Panc1 (cell line): ENCODE measurements at regions not wholly inside any gene's neighbourhood (a gene's known extent, or its start where the extent isn't known, plus 50 kb on each side); places are given as distances from the start of the nearest gene placed in this dataset.

Source experiments
- ATAC-seq: fragments of 200-7000 bp; cut with Tn5 transposase; 2 replicates; pipeline ENCODE4 v1.9.1; 2020; ENCODE audit warnings: mild to moderate bottlenecking, moderate library complexity
- BruUV-seq: library from RNA; stranded (reverse); fragments of 400-500 nt; replicated peaks from 2 replicates; lab custom pipeline; 2021; lab: Mats Ljungman, UMichigan
- CTCF ChIA-PET: fragments of 300-600 bp; sonication (Branson Sonifier 250); formaldehyde crosslinking; loops from one replicate; lab custom pipeline; 2022; ENCODE audit warnings: antibody characterized with exemption; lab: Charles Lee
- POLR2A ChIA-PET: fragments of 300-600 bp; sonication (Branson Sonifier 250); formaldehyde crosslinking; loops from one replicate; lab custom pipeline; 2022; ENCODE audit warnings: antibody characterized with exemption; lab: Charles Lee
- DNase-seq: peaks from one replicate; pipeline ENCODE4 v3.0.0-alpha.2; 2010; ENCODE audit warnings: low read depth, low spot score
- H3K27ac ChIP-seq: 2 replicates; pipeline ENCODE4 v1.5.1; 2011; ENCODE audit warnings: mild to moderate bottlenecking, low read length, inconsistent platforms
- H3K27me3 ChIP-seq: fragments of 200-500 bp; sonication (Bioruptor generic); 2 replicates; pipeline ENCODE4 v1.6.0; 2014; ENCODE audit warnings: low read length, inconsistent platforms; ENCODE audit not compliant: control insufficient read depth, insufficient read depth
- H3K36me3 ChIP-seq: fragments of 200-500 bp; sonication (Bioruptor generic); 2 replicates; pipeline ENCODE4 v1.5.1; 2014; ENCODE audit warnings: inconsistent platforms, mild to moderate bottlenecking, low read length, moderate library complexity; ENCODE audit not compliant: control insufficient read depth, insufficient read depth
- H3K4me1 ChIP-seq: 2 replicates; pipeline ENCODE4 v1.5.1; 2011; ENCODE audit warnings: inconsistent platforms, mild to moderate bottlenecking, low read length, moderate library complexity; ENCODE audit not compliant: control insufficient read depth, insufficient read depth
- H3K4me3 ChIP-seq, 2 experiments: 2 replicates each; pipeline ENCODE4 v1.5.1; 2011 to 2012; ENCODE audit warnings: low read depth in 2 of 2, low read length in 2 of 2, mild to moderate bottlenecking in 2 of 2, inconsistent platforms in 1 of 2, moderate library complexity in 1 of 2
- H3K9me3 ChIP-seq: fragments of 200-500 bp; sonication (Bioruptor generic); 2 replicates; pipeline ENCODE4 v1.5.1; 2014; ENCODE audit warnings: low read depth, mild to moderate bottlenecking, inconsistent platforms, low read length, moderate library complexity; ENCODE audit not compliant: control insufficient read depth, insufficient read depth
- CTCF ChIP-seq: fragments of 450-650 bp; IDR thresholded peaks from 2 replicates; pipeline ENCODE4 v1.5.1; 2017; ENCODE audit warnings: mild to moderate bottlenecking
- POLR2AphosphoS5 ChIP-seq: IDR thresholded peaks from 2 replicates; pipeline ENCODE4 v1.6.1; 2012; ENCODE audit warnings: mild to moderate bottlenecking, low read depth, low read length, moderate library complexity
- REST ChIP-seq, 2 experiments: IDR thresholded peaks; 2 replicates each; pipeline ENCODE4 v1.6.1; 2011 to 2012; ENCODE audit warnings: low read depth in 2 of 2, control low read depth in 1 of 2, low read length in 1 of 2, mild to moderate bottlenecking in 1 of 2, moderate library complexity in 1 of 2; ENCODE audit not compliant: insufficient read depth in 1 of 2
- SIN3A ChIP-seq: IDR thresholded peaks from 2 replicates; pipeline ENCODE4 v1.6.1; 2012; ENCODE audit warnings: low read depth, mild to moderate bottlenecking, low read length, moderate library complexity, borderline replicate concordance; ENCODE audit not compliant: insufficient read depth
- TCF7L2 ChIP-seq: IDR thresholded peaks from 2 replicates; pipeline ENCODE4 v1.6.1; 2011; ENCODE audit warnings: mild to moderate bottlenecking, low read depth, low read length, inconsistent platforms
- in situ Hi-C: cut with HindIII; loops from 2 replicates; pipeline ENCODE4 v1.10.0; 2016; ENCODE audit warnings: low sequenced_read_pairs, low pct_unique_long_range_greater_than_20kb
- intact Hi-C: fragments of 100-400 bp; cut with micrococcal nuclease; formaldehyde crosslinking; loops from one replicate; pipeline ENCODE4 v1.10.0; 2022; ENCODE audit not compliant: unreplicated experiment

DNA sequence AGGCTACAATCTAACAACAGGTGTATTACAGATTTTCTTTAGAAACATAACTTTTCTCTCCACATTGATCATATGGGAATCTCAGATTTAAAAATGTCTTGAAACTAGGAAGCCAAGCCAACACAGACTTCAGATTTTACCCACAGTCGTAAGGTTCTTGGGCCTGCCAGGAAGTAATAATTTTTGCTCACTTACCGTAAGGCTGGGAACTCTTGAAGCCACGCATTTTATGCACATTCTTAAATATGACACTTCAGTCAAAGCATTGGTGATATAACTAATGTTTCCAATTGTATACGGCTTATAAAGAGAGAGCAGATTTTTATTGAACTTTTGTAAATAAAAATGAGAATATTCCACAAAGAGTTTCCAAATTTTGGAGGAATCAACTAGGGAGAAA lies 328.9 kb upstream of the TRPC7 start:
- intact Hi-C loops, result no loop called here
- ATAC-seq, result no peak
- POLR2A ChIA-PET, result no interaction called here
- in situ Hi-C loops, result no loop called here
- no peak for DNase-seq
- Histone ChIP-seq H3K36me3 (no peaks in the 10 kb centered on the region), H3K9me3 (no peaks in the 10 kb centered on the region), H3K27me3 (no peaks in the 10 kb centered on the region; the same call in 1 of the 2 replicates), H3K4me3 (no peak overlapping the region), H3K4me1 (no peaks in the 10 kb centered on the region), H3K27ac (no peak overlapping the region)
- BruUV-seq, result no TSS peak
- CTCF ChIA-PET, result no interaction called here
- TF ChIP-seq POLR2AphosphoS5 (no peak), CTCF (no peak), REST (IDR thresholded peaks at IDR 0.05; ENCODE audit: insufficient read depth in 1 of 2, low read depth in 2 of 2, low read length in 1 of 2) (no peak)

DNA sequence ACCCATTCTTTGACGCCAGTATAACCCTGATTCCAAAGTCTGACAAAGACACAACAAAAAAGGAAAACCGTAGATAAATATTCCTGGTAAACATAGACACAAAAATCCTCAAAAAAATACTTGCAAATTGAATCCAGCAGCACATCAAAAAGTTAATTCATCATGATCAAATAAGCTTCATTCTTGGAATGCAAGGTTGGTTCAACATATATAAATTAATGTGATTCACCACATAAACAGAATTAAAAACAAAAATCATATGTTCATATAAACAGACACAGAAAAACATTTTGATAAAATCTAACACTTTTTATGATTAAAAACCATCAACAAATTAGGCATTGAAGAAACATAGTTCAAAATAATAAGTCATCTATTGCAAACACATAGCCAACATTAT lies 324.2 kb upstream of the TRPC7 start:
- no peak for ATAC-seq
- intact Hi-C loops, result loop anchor here (5.0 kb wide), 1 partner anchor 442 kb away; no protein-coding TSS in a partner anchor
- Histone ChIP-seq H3K27ac (no peak overlapping the region), H3K27me3 (no peaks in the 10 kb centered on the region), H3K4me3 (no peak overlapping the region), H3K9me3 (no peaks in the 10 kb centered on the region), H3K36me3 (no peaks in the 10 kb centered on the region), H3K4me1 (no peaks in the 10 kb centered on the region)
- TF ChIP-seq SIN3A, result no peak
- CTCF ChIA-PET, result no interaction called here
- no TSS peak for BruUV-seq
- DNase-seq, result no peak
- in situ Hi-C loops, result no loop called here
- POLR2A ChIA-PET, result no interaction called here

GRCh38 chr5:136686192-136686872 lies 321.0 kb upstream of the TRPC7 start:
- ATAC-seq, result no peak
- no TSS peak for BruUV-seq
- no peaks in the 10 kb centered on the region for H3K9me3 ChIP-seq
- TF ChIP-seq CTCF (peak; percentile 43), TCF7L2 (no peak)
- DNase-seq, result peak; percentile 1
- H3K27me3 ChIP-seq, result no peaks in the 10 kb centered on the region
- H3K4me3 ChIP-seq, result no peak overlapping the region
- ChIA-PET CTCF (no interaction called here), POLR2A (no interaction called here)
- no peak overlapping the region for H3K27ac ChIP-seq
- no peaks in the 10 kb centered on the region for H3K4me1 ChIP-seq
- in situ Hi-C loops, result no loop called here
- no peaks in the 10 kb centered on the region for H3K36me3 ChIP-seq
- intact Hi-C loops, result loop anchor here (5.0 kb wide), 1 partner anchor 439 kb away; no protein-coding TSS in a partner anchor
